IMR-90 (cell line): ENCODE measurements at regions not wholly inside any gene's neighbourhood (a gene's known extent, or its start where the extent isn't known, plus 50 kb on each side); places are given as distances from the start of the nearest gene placed in this dataset.

Source experiments
- ATAC-seq: fragments of 200-7000 bp; cut with Tn5 transposase; 2 replicates; pipeline ENCODE4 v1.9.1; 2020; ENCODE audit warnings: low read depth, mild to moderate bottlenecking, moderate library complexity
- BruUV-seq: library from RNA; stranded (reverse); fragments of 400-500 nt; replicated peaks from 2 replicates; lab custom pipeline; 2021; lab: Mats Ljungman, UMichigan
- CTCF ChIA-PET: fragments of 300-600 bp; formaldehyde crosslinking; extraction: SDS; loops from one replicate; lab custom pipeline; 2021; ENCODE audit warnings: antibody characterized with exemption; lab: Yijun Ruan, JAX
- POLR2A ChIA-PET: fragments of 300-600 bp; sonication (Branson Sonifier 250); formaldehyde crosslinking; loops from one replicate; lab custom pipeline; 2022; ENCODE audit warnings: antibody characterized with exemption; ENCODE audit not compliant: unreplicated experiment; lab: Charles Lee
- DNase-seq: peaks from one replicate; pipeline ENCODE4 v3.0.0; 2013
- H2AFZ ChIP-seq: replicated peaks from 2 replicates; pipeline ENCODE3; 2013; ENCODE audit warnings: low read length, mild to moderate bottlenecking; ENCODE audit not compliant: poor library complexity
- H2AK5ac ChIP-seq: 2 replicates; pipeline ENCODE4 v1.6.1; 2013; ENCODE audit warnings: low read depth, low read length, inconsistent platforms
- H2AK9ac ChIP-seq: replicated peaks from 2 replicates; pipeline ENCODE3; 2013; ENCODE audit warnings: mild to moderate bottlenecking, low read depth, low read length, moderate library complexity; ENCODE audit not compliant: poor library complexity
- H2BK120ac ChIP-seq: 2 replicates; pipeline ENCODE4 v1.6.1; 2013; ENCODE audit warnings: low read depth, low read length, inconsistent platforms
- H2BK15ac ChIP-seq: 3 replicates; pipeline ENCODE4 v1.6.1; 2013; ENCODE audit warnings: low read depth, low read length, inconsistent platforms
- H2BK20ac ChIP-seq: 2 replicates; pipeline ENCODE4 v1.6.1; 2013; ENCODE audit warnings: low read depth, mild to moderate bottlenecking, inconsistent platforms, low read length, moderate library complexity
- H2BK5ac ChIP-seq: 2 replicates; pipeline ENCODE4 v1.6.1; 2013; ENCODE audit warnings: mild to moderate bottlenecking, low read depth, low read length, inconsistent platforms; ENCODE audit not compliant: poor library complexity, severe bottlenecking
- H3K14ac ChIP-seq: replicated peaks from 2 replicates; pipeline ENCODE4 v1.6.1; 2013; ENCODE audit warnings: low read depth, low read length, inconsistent platforms
- H3K18ac ChIP-seq: 2 replicates; pipeline ENCODE4 v1.6.1; 2013; ENCODE audit warnings: low read depth, low read length, control low read depth
- H3K23ac ChIP-seq: 2 replicates; pipeline ENCODE4 v1.6.1; 2013; ENCODE audit warnings: low read depth, low read length, inconsistent platforms
- H3K27ac ChIP-seq: 2 replicates; pipeline ENCODE4 v1.5.1; 2013; ENCODE audit warnings: mild to moderate bottlenecking, control low read depth, low read length; ENCODE audit not compliant: insufficient read depth
- H3K27me3 ChIP-seq: 2 replicates; pipeline ENCODE4 v1.6.1; 2013; ENCODE audit warnings: low read length; ENCODE audit not compliant: control insufficient read depth, insufficient read depth
- H3K36me3 ChIP-seq: 2 replicates; pipeline ENCODE4 v1.6.1; 2013; ENCODE audit warnings: low read length, mixed read lengths; ENCODE audit not compliant: control insufficient read depth, insufficient read depth
- H3K4ac ChIP-seq: 2 replicates; pipeline ENCODE4 v1.6.1; 2013; ENCODE audit warnings: low read depth, low read length, inconsistent platforms
- H3K4me1 ChIP-seq: 2 replicates; pipeline ENCODE4 v1.6.1; 2013; ENCODE audit warnings: low read length, mixed read lengths; ENCODE audit not compliant: control insufficient read depth, insufficient read depth
- H3K4me2 ChIP-seq: 2 replicates; pipeline ENCODE4 v1.6.1; 2013; ENCODE audit warnings: low read depth, mild to moderate bottlenecking, control low read depth, low read length, moderate library complexity
- H3K4me3 ChIP-seq: 2 replicates; pipeline ENCODE4 v1.5.1; 2013; ENCODE audit warnings: low read depth, mild to moderate bottlenecking, control low read depth, low read length, moderate library complexity; ENCODE audit not compliant: insufficient read depth
- H3K56ac ChIP-seq: 2 replicates; pipeline ENCODE4 v1.6.1; 2013; ENCODE audit warnings: low read length, inconsistent platforms; ENCODE audit not compliant: insufficient read depth; ENCODE audit errors: extremely low read depth
- H3K79me1 ChIP-seq, 2 experiments: 2 replicates each; pipeline ENCODE4 v1.6.1; 2013; ENCODE audit warnings: low read length in 2 of 2, inconsistent platforms in 1 of 2, low read depth in 1 of 2
- H3K9ac ChIP-seq: 2 replicates; pipeline ENCODE4 v1.6.1; 2013; ENCODE audit warnings: low read depth, low read length, control low read depth
- H3K9me1 ChIP-seq: 2 replicates; pipeline ENCODE4 v1.6.1; 2013; ENCODE audit warnings: low read length, inconsistent platforms; ENCODE audit not compliant: insufficient read depth
- H3K9me3 ChIP-seq: 2 replicates; pipeline ENCODE4 v1.6.1; 2013; ENCODE audit warnings: low read length; ENCODE audit not compliant: control insufficient read depth, insufficient read depth
- H4K20me1 ChIP-seq: 2 replicates; pipeline ENCODE4 v1.6.1; 2013; ENCODE audit warnings: low read length, inconsistent platforms; ENCODE audit not compliant: insufficient read depth
- H4K5ac ChIP-seq: 2 replicates; pipeline ENCODE4 v1.6.1; 2013; ENCODE audit warnings: mild to moderate bottlenecking, low read depth, low read length, control low read depth
- H4K8ac ChIP-seq, 2 experiments: 2 replicates each; pipeline ENCODE4 v1.6.1; 2013; ENCODE audit warnings: low read depth in 2 of 2, low read length in 2 of 2, control low read depth in 1 of 2, inconsistent platforms in 1 of 2
- H4K91ac ChIP-seq: 2 replicates; pipeline ENCODE4 v1.6.1; 2013; ENCODE audit warnings: low read depth, low read length, inconsistent platforms; ENCODE audit not compliant: insufficient read depth
- BHLHE40 ChIP-seq: fragments of 150-350 bp; IDR thresholded peaks from 2 replicates; pipeline ENCODE4 v1.6.1; 2016; ENCODE audit warnings: mild to moderate bottlenecking, low read depth, low read length
- CEBPB ChIP-seq: IDR thresholded peaks from 2 replicates; pipeline ENCODE4 v1.6.1; 2012; ENCODE audit warnings: low read depth, low read length, improper control_type of control experiment
- FOS ChIP-seq: fragments of 150-350 bp; IDR thresholded peaks from 2 replicates; pipeline ENCODE4 v1.6.1; 2016; ENCODE audit warnings: low read depth, low read length
- MAFK ChIP-seq: IDR thresholded peaks from 2 replicates; pipeline ENCODE4 v1.6.1; 2012; ENCODE audit warnings: low read depth, low read length, improper control_type of control experiment
- MAZ ChIP-seq: IDR thresholded peaks from 2 replicates; pipeline ENCODE4 v1.6.1; 2012; ENCODE audit warnings: low read depth, mild to moderate bottlenecking, low read length, improper control_type of control experiment, moderate library complexity, borderline replicate concordance
- RCOR1 ChIP-seq: IDR thresholded peaks from 2 replicates; pipeline ENCODE4 v1.6.1; 2012; ENCODE audit warnings: mild to moderate bottlenecking, low read length, improper control_type of control experiment; ENCODE audit not compliant: insufficient replicate concordance
- SMC3 ChIP-seq: fragments of 150-350 bp; IDR thresholded peaks from 2 replicates; pipeline ENCODE4 v1.6.1; 2016; ENCODE audit warnings: low read depth, mild to moderate bottlenecking, antibody characterized with exemption, low read length, moderate library complexity
- WGBS, 2 experiments: methylation state at CpG; one replicate each; pipeline versions ENCODE4 v1.1.5 to v1.1.7; 2013; ENCODE audit warnings: missing lambda C conversion rate in 2 of 2; ENCODE audit not compliant: insufficient read length in 1 of 2; ENCODE audit errors: extremely low coverage in 2 of 2; 5-methylcytosine and 5-hydroxymethylcytosine counted together
- dilution Hi-C: fragments of 300-500 bp; cut with HindIII; formaldehyde crosslinking; loops from one replicate; pipeline ENCODE4 v1.14.3; 2018; ENCODE audit warnings: low sequenced_read_pairs; ENCODE audit not compliant: unreplicated experiment
- in situ Hi-C: fragments of 300-500 bp; cut with MboI; formaldehyde crosslinking; loops from 3 replicates; pipeline ENCODE4 v1.14.3; 2019; ENCODE audit warnings: low sequenced_read_pairs, inconsistent platforms, mixed read lengths
- intact Hi-C: fragments of 100-400 bp; cut with micrococcal nuclease; formaldehyde crosslinking; loops from 2 replicates; pipeline ENCODE4 v1.10.0; 2022
- TF ChIP-seq, protein P1 (sequence below): fragments of 150-350 bp; IDR thresholded peaks from 2 replicates; pipeline ENCODE4 v1.6.1; 2016; ENCODE audit warnings: low read depth, mild to moderate bottlenecking, low read length, moderate library complexity, borderline replicate concordance

DNA sequence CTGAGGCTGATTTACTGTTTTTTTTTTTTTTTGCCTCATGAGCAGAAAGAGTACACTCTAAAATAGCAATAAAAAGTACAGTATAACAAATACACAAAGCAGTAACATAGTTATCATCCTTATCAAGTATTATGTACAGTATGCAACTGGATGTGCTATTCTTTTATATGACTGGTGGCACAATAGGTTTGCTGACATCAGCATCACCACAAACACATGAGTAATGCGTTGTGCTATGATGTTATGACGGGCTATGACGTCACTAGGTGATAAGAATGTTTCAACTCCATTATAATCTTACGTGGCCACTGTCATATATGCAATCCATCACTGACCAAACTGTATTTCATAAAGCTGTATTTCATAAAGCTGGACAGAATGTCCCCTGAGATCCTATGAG, 189.2 kb upstream of the GLI3 start:
- CTCF ChIA-PET: no interaction called here
- dilution Hi-C loops: no loop called here
- WGBS, 2 experiments: no CpG with 5 or more reads among the region's 4 CpGs

More for the DNA sequence above, 189.2 kb upstream of the GLI3 start:
- Histone ChIP-seq H3K79me1 (no peaks in the 10 kb centered on the region), H2BK5ac (no peak overlapping the region), H2AK5ac (no peak overlapping the region), H2BK15ac (no peak overlapping the region), H3K36me3 (no peaks in the 10 kb centered on the region), H3K4ac (no peak overlapping the region), H4K5ac (no peak overlapping the region), H3K4me2 (no peak overlapping the region), H4K91ac (no peak overlapping the region), H2BK20ac (no peak overlapping the region), H3K27me3 (no peaks in the 10 kb centered on the region; the same call in 1 of the 2 replicates), H3K9me1 (no peaks in the 10 kb centered on the region), H4K8ac (no peak overlapping the region), H2BK120ac (no peak overlapping the region), H3K4me3 (no peak overlapping the region), H4K20me1 (no peaks in the 10 kb centered on the region), H3K18ac (no peak overlapping the region), H3K27ac (no peak overlapping the region), H2AFZ (no peak overlapping the region), H3K9ac (no peak overlapping the region), H3K9me3 (no peaks in the 10 kb centered on the region), H3K4me1 (no peaks in the 10 kb centered on the region), H3K14ac (no peak overlapping the region), H3K56ac (no peak overlapping the region), H2AK9ac (no peak overlapping the region), H3K23ac (no peak overlapping the region)
- intact Hi-C loops (no loop called here), in situ Hi-C loops (no loop called here)
- POLR2A ChIA-PET: no interaction called here
- BruUV-seq: no TSS peak
- DNase-seq: peak; percentile 21
- no peak for ATAC-seq
- TF ChIP-seq CEBPB: no peak
- TF ChIP-seq, protein P1, sequence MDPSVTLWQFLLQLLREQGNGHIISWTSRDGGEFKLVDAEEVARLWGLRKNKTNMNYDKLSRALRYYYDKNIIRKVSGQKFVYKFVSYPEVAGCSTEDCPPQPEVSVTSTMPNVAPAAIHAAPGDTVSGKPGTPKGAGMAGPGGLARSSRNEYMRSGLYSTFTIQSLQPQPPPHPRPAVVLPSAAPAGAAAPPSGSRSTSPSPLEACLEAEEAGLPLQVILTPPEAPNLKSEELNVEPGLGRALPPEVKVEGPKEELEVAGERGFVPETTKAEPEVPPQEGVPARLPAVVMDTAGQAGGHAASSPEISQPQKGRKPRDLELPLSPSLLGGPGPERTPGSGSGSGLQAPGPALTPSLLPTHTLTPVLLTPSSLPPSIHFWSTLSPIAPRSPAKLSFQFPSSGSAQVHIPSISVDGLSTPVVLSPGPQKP: no peak
- no peak for TF ChIP-seq SMC3
- TF ChIP-seq RCOR1: no peak
- no peak for TF ChIP-seq FOS
- no peak for TF ChIP-seq MAZ
- no peak for TF ChIP-seq BHLHE40
- peak; percentile 82 for TF ChIP-seq MAFK
